ENCODE measurements at regions not wholly inside any gene's neighbourhood (a gene's known extent, or its start where the extent isn't known, plus 50 kb on each side); places are given as distances from the start of the nearest gene placed in this dataset.

DNA sequence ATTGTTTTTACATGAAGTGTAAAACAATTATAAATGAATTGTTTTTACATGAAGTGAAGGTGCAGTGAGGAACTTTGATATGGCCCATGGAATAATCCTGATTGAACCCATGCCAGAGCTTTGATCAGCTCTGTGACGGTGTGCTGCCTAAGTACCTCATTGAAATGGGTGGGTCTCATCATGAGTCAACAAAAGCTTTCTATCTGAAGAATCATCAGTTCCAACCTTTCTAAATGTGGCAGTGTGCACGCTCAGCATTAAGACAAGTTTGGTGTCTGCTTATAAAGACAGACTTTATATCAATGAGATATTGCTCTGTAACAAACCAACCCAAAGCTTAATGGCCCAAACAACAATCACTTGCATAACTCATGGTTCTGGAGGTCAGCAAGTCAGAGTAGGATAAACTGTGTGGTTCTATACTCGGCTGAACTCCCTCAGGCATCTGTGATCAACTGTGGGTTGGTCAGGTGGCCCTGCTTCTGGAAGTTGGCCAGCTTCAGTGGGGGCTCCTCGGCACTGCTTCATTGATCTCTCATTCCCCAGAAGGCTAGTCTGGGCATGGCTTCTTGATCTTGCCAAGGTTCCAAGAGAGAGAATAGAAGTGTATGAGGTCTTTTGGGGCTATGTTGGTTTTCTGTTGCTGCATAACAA lies 258.0 kb downstream of the LTN1 start:
- TF ChIP-seq, protein P1, sequence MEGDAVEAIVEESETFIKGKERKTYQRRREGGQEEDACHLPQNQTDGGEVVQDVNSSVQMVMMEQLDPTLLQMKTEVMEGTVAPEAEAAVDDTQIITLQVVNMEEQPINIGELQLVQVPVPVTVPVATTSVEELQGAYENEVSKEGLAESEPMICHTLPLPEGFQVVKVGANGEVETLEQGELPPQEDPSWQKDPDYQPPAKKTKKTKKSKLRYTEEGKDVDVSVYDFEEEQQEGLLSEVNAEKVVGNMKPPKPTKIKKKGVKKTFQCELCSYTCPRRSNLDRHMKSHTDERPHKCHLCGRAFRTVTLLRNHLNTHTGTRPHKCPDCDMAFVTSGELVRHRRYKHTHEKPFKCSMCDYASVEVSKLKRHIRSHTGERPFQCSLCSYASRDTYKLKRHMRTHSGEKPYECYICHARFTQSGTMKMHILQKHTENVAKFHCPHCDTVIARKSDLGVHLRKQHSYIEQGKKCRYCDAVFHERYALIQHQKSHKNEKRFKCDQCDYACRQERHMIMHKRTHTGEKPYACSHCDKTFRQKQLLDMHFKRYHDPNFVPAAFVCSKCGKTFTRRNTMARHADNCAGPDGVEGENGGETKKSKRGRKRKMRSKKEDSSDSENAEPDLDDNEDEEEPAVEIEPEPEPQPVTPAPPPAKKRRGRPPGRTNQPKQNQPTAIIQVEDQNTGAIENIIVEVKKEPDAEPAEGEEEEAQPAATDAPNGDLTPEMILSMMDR (conservative IDR thresholded peaks at IDR 0.05; ENCODE audit: low read depth, low read length): no peak
- TF ChIP-seq EZH2 (IDR thresholded peaks at IDR 0.05; ENCODE audit: borderline replicate concordance, low read depth, low read length, poor library complexity, severe bottlenecking): no peak

Data from A673 (cell line).